Endodermal cell (in vitro differentiated cells): ENCODE measurements at regions not wholly inside any gene's neighbourhood (a gene's known extent, or its start where the extent isn't known, plus 50 kb on each side); places are given as distances from the start of the nearest gene placed in this dataset.

ENCODE experiments used
- DNase-seq: peaks from one replicate; pipeline ENCODE4 v3.0.0-alpha.2; 2017
- H3K27ac ChIP-seq: 2 replicates; pipeline ENCODE4 v1.5.1; 2013; ENCODE audit warnings: mild to moderate bottlenecking, low read depth, low read length, moderate library complexity
- H3K27me3 ChIP-seq: 2 replicates; pipeline ENCODE4 v1.6.1; 2013; ENCODE audit warnings: mild to moderate bottlenecking, low read length, moderate library complexity; ENCODE audit not compliant: insufficient read depth, control insufficient read depth, poor library complexity, severe bottlenecking
- H3K36me3 ChIP-seq: 2 replicates; pipeline ENCODE4 v1.7.0; 2013; ENCODE audit warnings: mild to moderate bottlenecking, low read length, moderate library complexity; ENCODE audit not compliant: control insufficient read depth, insufficient read depth
- H3K4me1 ChIP-seq: one replicate; pipeline ENCODE4 v1.7.0; 2013; ENCODE audit warnings: low read length; ENCODE audit not compliant: control insufficient read depth, insufficient read depth
- H3K4me3 ChIP-seq: 2 replicates; pipeline ENCODE4 v1.5.1; 2013; ENCODE audit warnings: mild to moderate bottlenecking, low read length, moderate library complexity
- H3K9ac ChIP-seq: 2 replicates; pipeline ENCODE4 v1.6.1; 2013; ENCODE audit warnings: mild to moderate bottlenecking, low read length, moderate library complexity; ENCODE audit not compliant: poor library complexity, severe bottlenecking; ENCODE audit errors: extremely low read depth
- H3K9me3 ChIP-seq: 2 replicates; pipeline ENCODE4 v1.6.1; 2013; ENCODE audit warnings: mild to moderate bottlenecking, low read length, moderate library complexity; ENCODE audit not compliant: control insufficient read depth
- H3K27ac Mint-ChIP-seq: 2 replicates; pipeline ENCODE4 v1.8.0; 2020; ENCODE audit warnings: mixed read lengths
- H3K27me3 Mint-ChIP-seq: 2 replicates; pipeline ENCODE4 v1.8.0; 2021; ENCODE audit warnings: mild to moderate bottlenecking, mixed read lengths; ENCODE audit not compliant: insufficient read depth
- H3K36me3 Mint-ChIP-seq: 2 replicates; pipeline ENCODE4 v1.8.0; 2020; ENCODE audit warnings: low read depth, mixed read lengths
- H3K4me1 Mint-ChIP-seq: 2 replicates; pipeline ENCODE4 v1.8.0; 2020; ENCODE audit warnings: mixed read lengths
- H3K4me3 Mint-ChIP-seq: 2 replicates; pipeline ENCODE4 v1.8.0; 2020; ENCODE audit warnings: mild to moderate bottlenecking, moderate library complexity, mixed read lengths
- H3K9me3 Mint-ChIP-seq: 2 replicates; pipeline ENCODE4 v1.8.0; 2020; ENCODE audit warnings: mild to moderate bottlenecking, mixed read lengths
- CTCF ChIP-seq: fragments of 200-600 bp; sonication (generic); conservative IDR thresholded peaks from 2 replicates; pipeline ENCODE4 v1.5.0; 2021; ENCODE audit warnings: antibody characterized with exemption, mild to moderate bottlenecking
- WGBS, 2 experiments: methylation state at CpG; one replicate each; pipeline versions ENCODE4 v1.1.5 to v1.1.7; 2013; ENCODE audit warnings: missing lambda C conversion rate in 2 of 2, mixed read lengths in 1 of 2; ENCODE audit not compliant: insufficient coverage in 1 of 2, insufficient read length in 1 of 2; 5-methylcytosine and 5-hydroxymethylcytosine counted together

GRCh38 chr12:111297703-111298426 is 71.0 kb downstream of the PHETA1 start:
- 89 to 90% methylated on average over 3 to 12 of the region's 12 CpGs for WGBS, 2 experiments
- Mint-ChIP-seq H3K4me3 (no peak overlapping the region), H3K4me1 (peaks cover 7% of the 10 kb centered on the region), H3K9me3 (peaks cover under 1% of the 10 kb centered on the region), H3K36me3 (peaks cover 15% of the 10 kb centered on the region), H3K27me3 (no peaks in the 10 kb centered on the region), H3K27ac (no peak overlapping the region)
- no peaks in the 10 kb centered on the region for H3K27me3 ChIP-seq
- peak; percentile 86 for DNase-seq
- no peak overlapping the region for H3K9ac ChIP-seq
- no peaks in the 10 kb centered on the region for H3K4me1 ChIP-seq
- no peak overlapping the region for H3K27ac ChIP-seq
- peaks cover 5% of the 10 kb centered on the region for H3K36me3 ChIP-seq
- TF ChIP-seq CTCF: peak; percentile 55
- H3K9me3 ChIP-seq: no peaks in the 10 kb centered on the region
- no peak overlapping the region for H3K4me3 ChIP-seq

- Mint-ChIP-seq H3K9me3 (peaks cover 2% of the 10 kb centered on the region), H3K4me1 (peaks cover 7% of the 10 kb centered on the region), H3K27me3 (no peaks in the 10 kb centered on the region), H3K4me3 (no peak overlapping the region), H3K27ac (no peak overlapping the region), H3K36me3 (peaks cover 20% of the 10 kb centered on the region)
- no peak overlapping the region for H3K9ac ChIP-seq
- H3K4me1 ChIP-seq: no peaks in the 10 kb centered on the region
- TF ChIP-seq CTCF: no peak
- WGBS, 2 experiments: 80 to 92% methylated on average over 1 to 7 of the region's 7 CpGs
- H3K27me3 ChIP-seq: no peaks in the 10 kb centered on the region
- no peak for DNase-seq
- peaks cover 6% of the 10 kb centered on the region for H3K36me3 ChIP-seq
- H3K27ac ChIP-seq: no peak overlapping the region
- H3K9me3 ChIP-seq: no peaks in the 10 kb centered on the region
- H3K4me3 ChIP-seq: no peak overlapping the region
These were observed 71.9 kb downstream of the PHETA1 start for GRCh38 chr12:111296906-111297463.

GRCh38 chr12:111295176-111295575 is 73.7 kb downstream of the PHETA1 start:
- H3K4me3 ChIP-seq: no peak overlapping the region
- peaks cover 4% of the 10 kb centered on the region for H3K9me3 Mint-ChIP-seq
- H3K9me3 ChIP-seq: no peaks in the 10 kb centered on the region
- H3K27ac Mint-ChIP-seq: peak overlapping the region; percentile 46
- no peak overlapping the region for H3K9ac ChIP-seq
- peak; percentile 68 for DNase-seq
- peaks cover 27% of the 10 kb centered on the region for H3K36me3 Mint-ChIP-seq
- no peaks in the 10 kb centered on the region for H3K27me3 Mint-ChIP-seq
- H3K27ac ChIP-seq: no peak overlapping the region
- whole genome bisulfite sequencing, 2 experiments: 76 to 80% methylated on average over 10 of the region's 10 CpGs
- H3K4me1 Mint-ChIP-seq: peaks cover 7% of the 10 kb centered on the region
- H3K4me3 Mint-ChIP-seq: no peak overlapping the region
- TF ChIP-seq CTCF: no peak
- H3K36me3 ChIP-seq: peaks cover 10% of the 10 kb centered on the region
- H3K4me1 ChIP-seq: no peaks in the 10 kb centered on the region
- no peaks in the 10 kb centered on the region for H3K27me3 ChIP-seq
